AG09319 (cell line): ENCODE measurements at regions not wholly inside any gene's neighbourhood (a gene's known extent, or its start where the extent isn't known, plus 50 kb on each side); places are given as distances from the start of the nearest gene placed in this dataset.
"Not testable (repeated sequence)": the region's sequence is repeated elsewhere in the genome, so short reads cannot be mapped to it uniquely, and the experiment has no call there.

ENCODE experiments used
- DNase-seq: peaks from one replicate; pipeline ENCODE4 v3.0.0-alpha.2; 2010; ENCODE audit warnings: low read depth; ENCODE audit errors: extremely low read depth
- CTCF ChIP-seq: IDR thresholded peaks from 2 replicates; pipeline ENCODE4 v1.5.1; 2011; ENCODE audit warnings: low read depth, mild to moderate bottlenecking, inconsistent platforms, low read length, moderate library complexity

DNA sequence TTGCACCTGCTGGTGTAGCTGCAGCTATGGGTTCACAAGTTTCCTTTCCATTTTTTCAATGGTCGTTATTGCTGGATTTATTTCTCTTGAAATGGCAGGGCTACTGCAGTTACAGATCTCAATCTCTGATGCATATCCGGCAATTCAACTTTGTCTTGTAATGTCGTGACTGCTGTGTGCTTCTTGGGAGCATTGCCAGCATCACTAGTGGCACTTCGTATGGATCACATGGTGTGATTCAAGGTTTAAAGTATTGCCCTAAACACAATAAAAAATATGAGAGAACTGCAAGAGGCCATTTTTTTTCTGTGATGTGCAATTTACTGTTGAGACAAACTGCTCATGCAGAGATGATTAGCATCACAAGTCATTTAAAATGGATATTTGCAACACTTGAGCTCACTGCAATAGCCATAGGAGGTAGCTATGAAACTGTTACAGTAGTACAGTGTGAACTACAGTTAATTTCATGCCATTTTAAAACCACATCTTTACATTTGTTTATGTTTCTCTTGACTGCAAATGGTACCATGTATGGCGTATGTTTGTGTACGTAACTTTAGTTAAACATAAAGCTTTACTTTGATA is 217.4 kb upstream of the PDE3A start:
- TF ChIP-seq CTCF: no peak
- DNase-seq: no peak

DNA sequence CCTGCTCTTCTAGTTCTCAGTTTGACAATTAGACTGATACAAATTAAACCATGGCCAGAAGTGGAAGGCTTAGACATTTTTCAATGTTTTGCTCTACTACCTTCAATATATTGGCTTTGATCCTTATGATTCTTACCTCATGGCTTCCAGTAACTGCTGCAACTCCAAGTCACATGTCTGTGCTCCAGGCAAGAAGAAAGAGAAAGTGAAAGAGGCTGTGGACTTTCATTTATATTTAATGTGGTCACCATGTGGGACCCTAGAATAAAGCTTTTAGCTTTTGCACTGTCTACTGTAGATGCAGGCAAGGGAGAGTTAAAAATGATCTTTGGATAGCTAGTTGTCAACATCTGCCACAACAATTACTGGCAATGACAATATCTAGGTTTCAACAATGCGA is 214.3 kb upstream of the PDE3A start:
- DNase-seq: no peak
- no peak for TF ChIP-seq CTCF

- TF ChIP-seq CTCF: no peak
- no peak for DNase-seq
Observed at GRCh38 chr12:20155374-20155773, 213.0 kb upstream of the PDE3A start.

DNA sequence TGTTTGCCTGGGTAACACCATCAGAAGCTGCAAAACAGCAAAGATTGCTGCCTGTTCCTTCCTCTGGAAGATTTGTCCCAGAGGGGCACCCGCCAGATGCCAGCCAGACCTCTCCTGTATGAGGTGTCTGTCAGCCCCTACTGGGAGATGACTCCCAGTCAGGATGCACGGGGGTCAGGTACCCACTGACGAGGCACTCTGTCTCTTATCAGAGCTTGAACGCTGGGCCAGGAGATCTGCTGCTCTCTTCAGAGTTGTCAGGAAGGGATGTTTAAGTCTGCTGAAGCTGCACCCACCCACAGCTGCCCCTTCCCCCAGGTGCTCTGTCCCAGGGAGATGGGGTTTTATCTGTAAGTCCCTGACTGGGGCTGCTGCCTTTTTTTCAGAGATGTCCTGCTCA is 207.4 kb upstream of the PDE3A start:
- not testable (repeated sequence) for DNase-seq

DNA sequence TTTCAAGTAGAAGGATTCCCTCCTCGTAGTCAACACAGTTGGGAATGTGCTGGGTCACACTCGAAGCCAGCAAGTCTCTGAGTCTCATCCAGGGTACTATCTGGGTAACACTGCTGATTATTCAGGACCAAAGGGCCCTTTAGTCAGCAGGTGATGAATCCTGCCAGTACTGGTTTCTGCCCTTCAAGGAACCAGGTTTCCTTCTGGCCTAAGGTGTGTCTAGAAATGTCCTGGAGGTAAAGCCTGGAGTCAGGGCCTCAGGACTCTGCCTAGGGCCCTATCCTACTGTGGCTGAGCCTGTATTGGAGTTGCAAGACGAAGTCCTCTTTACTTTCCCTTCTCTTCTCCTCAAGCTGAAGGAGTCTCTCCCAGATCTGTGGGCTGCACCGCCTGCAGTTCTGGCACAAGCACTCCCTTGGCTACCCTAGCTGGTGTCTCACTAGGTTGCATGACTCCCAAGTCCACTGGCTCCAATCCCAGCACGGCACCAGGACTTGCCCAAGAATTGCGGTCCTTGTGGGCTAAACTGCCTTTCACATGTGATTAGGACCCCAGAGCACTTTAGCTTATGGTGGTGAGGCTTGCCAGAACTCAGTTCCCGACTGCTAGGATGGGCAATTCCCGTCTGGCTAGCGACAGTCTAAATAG is 193.7 kb upstream of the PDE3A start:
- TF ChIP-seq CTCF: no peak

DNA sequence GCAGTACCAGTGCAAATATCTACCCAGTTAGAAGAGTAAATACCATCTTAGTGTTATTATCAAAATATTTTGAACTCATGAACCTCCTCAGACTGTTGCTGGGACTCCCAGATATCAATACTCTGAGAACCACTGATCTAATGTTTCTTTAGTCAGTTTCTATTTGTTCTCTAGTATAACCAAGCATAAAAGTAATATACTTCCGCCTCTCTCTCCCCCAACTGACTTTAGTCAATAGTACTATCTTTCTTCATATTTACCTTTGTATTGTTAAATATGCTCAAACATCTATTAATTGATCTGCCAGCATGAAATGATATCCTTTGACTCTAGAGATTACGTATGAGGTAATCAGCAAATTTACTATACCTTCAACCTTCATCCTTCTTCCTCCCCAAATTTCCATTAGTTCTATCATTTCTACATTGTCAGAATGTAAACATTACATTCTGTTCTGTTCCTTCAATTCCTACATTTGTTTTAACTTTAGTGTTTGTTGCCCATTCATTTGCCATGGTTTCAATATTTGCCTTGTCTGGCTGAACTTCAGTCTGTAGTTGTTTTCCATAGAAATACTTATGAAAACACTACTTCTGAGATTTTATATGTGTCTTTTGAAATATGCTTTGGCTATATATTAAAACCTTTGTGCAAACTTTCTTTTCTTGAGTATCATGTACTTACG is 192.5 kb upstream of the PDE3A start:
- no peak for TF ChIP-seq CTCF
- no peak for DNase-seq

More for the DNA sequence above, 193.7 kb upstream of the PDE3A start:
- DNase-seq: no peak

GRCh38 chr12:20181416-20182180 is 186.7 kb upstream of the PDE3A start:
- DNase-seq: no peak
- TF ChIP-seq CTCF: no peak
